Hematopoietic multipotent progenitor cell treated with erythropoietin and hydrocortisone succinate and interleukin-3 and kit ligand, for 17 days (in vitro differentiated cells): ENCODE measurements at regions not wholly inside any gene's neighbourhood (a gene's known extent, or its start where the extent isn't known, plus 50 kb on each side); places are given as distances from the start of the nearest gene placed in this dataset.
"Not testable (repeated sequence)": the region's sequence is repeated elsewhere in the genome, so short reads cannot be mapped to it uniquely, and the experiment has no call there.

Experiments
- DNase-seq: peaks from one replicate; pipeline ENCODE4 v3.0.0-alpha.2; 2015; ENCODE audit warnings: low spot score

DNA sequence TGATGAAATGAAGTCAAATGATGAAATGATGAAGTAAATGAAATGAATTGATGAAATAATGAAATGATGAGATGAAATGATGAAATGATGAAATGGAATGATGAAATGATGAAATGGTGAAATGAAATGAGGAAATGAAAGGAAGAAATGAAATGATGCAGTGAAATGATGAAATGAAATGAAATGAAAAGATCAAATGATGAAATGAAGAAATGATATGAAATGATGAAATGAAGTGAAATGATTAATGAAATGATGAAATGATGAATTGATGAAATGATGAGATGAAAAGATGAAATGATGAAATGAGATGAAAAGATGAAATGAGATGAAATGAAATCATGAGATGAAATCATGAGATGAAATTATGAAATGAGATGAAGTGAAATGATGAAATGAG, 139.2 kb upstream of the ERV3-1 start:
- not testable (repeated sequence) for DNase-seq

- DNase-seq, result not testable (repeated sequence)
These were observed 138.5 kb upstream of the ERV3-1 start for GRCh38 chr7:65145008-65145407.

GRCh38 chr7:65144557-65144956, 138.1 kb upstream of the ERV3-1 start:
- DNase-seq, result not testable (repeated sequence)

- not testable (repeated sequence) for DNase-seq
These were observed 137.6 kb upstream of the ERV3-1 start for GRCh38 chr7:65144119-65144518.

GRCh38 chr7:65141894-65142293, 135.4 kb upstream of the ERV3-1 start:
- DNase-seq, result not testable (repeated sequence)

- DNase-seq, result not testable (repeated sequence)
These were observed 134.9 kb upstream of the ERV3-1 start for GRCh38 chr7:65141405-65141778.

DNA sequence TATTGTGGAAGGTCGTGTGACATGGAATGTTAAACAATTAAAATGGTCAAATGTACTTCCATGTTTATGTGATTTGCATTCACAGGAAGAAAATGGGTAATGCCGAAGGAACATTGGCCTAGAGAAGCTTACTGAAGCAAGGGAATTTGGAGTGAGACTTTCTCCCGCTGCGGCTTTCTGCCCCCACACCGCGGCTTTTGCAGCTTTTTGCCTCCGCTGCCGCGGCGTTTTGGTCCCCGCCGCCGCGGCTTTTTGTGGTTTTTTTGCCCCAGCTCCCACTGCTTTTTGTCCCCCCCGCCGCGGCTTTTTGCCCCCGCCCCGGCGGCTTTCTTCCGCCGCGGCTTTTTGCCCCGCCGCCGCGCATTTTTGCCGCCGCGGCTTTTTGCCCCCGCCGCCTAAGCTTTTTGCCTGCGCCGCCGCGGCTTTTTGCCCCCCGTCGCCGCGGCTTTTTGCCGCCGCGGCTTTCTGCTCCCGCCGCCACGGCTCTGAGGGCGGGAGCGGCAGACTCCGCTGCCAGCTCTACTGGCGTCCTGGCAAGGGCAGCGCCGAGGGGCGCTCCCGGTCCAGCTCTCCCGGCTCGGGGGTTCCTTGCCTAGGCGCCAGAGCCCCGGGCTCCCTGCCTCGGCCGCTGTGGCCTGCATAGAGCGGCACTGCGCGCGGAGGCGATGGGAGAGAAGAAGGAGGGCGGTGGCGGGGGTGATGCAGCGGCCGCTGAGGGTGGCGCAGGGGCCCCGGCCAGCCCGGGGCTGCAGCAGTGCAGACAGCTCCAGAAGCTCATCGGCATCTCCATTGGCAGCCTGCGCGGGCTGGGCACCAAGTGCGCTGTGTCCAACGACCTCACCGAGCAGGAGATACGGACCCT, 134.3 kb upstream of the ERV3-1 start:
- DNase-seq, result not testable (repeated sequence)

DNA sequence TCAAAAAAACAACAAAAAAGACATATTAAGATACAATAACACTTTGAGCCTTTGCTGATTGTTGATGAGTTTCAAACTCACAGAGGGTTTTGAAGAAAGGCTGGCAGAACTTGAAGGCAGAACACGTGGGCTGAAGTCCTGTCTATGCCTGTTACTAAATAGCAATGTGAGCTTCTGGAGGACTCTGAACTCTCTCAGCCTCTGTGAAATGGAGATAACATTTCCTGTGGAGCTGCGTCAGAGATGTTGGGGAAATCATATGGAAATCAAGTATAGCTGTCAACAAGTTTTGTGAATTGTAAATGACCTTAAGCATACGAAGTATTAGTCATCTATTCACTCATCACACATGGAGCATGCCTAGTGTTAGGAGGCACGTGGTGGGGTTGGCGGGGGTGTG, 130.4 kb upstream of the ERV3-1 start:
- not testable (repeated sequence) for DNase-seq

DNA sequence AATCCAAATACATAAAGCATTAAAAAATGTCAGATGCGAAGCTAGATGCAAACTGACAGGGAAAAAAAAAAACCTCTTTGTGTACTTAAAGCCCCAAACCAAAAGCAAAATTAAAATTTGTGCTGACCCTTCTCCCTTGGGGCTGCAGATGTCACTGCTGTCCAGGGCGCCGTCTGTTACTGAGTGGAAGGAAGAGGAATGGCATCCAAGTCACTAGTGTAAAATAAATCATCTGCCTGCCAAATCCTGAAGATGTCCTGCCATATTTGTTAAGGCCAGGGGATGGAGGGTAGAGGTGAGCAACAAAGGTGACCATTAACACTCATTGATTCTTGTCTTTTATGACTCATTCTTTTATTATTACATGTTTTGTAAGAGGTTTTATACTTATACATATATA, 126.6 kb upstream of the ERV3-1 start:
- DNase-seq, result not testable (repeated sequence)

GRCh38 chr7:65132256-65132655, 125.8 kb upstream of the ERV3-1 start:
- DNase-seq, result not testable (repeated sequence)

GRCh38 chr7:65127364-65127763, 120.9 kb upstream of the ERV3-1 start:
- not testable (repeated sequence) for DNase-seq

DNA sequence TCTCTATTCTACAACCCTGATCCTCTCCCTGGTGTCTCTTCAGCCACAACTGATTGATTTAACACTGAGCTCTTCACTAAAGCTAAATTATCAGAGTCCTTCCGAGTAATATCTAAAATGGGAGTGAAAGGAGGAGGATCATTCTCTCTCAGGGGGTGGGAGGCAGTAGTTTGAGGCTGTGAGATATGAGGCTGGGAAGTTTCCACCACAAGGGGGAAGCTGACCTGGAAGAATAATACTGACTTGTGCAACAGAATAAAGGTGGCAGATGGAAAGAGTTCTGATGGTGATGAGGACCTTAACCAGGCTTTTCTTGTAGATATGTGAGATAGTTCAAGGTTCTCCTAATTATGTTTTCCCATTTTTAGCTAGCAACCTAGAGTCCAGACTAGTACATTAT, 118.1 kb upstream of the ERV3-1 start:
- not testable (repeated sequence) for DNase-seq

DNA sequence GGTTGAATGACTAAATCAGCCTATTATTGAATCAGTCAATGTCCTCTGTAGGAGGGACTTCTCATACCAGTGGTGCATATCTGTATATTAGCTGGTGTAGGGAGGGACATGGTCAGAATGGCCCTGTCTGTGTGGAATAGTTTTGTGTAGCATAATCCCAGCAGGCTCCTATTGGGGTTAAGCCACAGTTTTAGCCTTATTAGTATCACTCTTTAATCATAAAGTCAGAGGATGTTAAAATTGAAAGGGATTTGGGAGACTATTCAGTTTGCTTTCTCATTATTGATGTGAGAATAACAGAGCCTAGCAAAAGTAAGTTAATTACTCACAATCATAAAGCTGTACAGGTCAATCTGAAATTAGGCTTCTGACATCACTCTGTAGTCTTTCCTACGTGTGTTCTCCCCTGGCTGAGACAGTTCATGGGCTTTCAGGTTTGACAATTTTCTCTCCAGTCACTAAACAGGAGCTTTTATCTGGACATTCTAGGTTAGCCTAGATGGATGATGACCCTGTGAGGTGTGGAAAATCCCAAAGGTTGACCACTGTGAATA, 99.2 kb upstream of the ERV3-1 start:
- DNase-seq, result not testable (repeated sequence)

DNA sequence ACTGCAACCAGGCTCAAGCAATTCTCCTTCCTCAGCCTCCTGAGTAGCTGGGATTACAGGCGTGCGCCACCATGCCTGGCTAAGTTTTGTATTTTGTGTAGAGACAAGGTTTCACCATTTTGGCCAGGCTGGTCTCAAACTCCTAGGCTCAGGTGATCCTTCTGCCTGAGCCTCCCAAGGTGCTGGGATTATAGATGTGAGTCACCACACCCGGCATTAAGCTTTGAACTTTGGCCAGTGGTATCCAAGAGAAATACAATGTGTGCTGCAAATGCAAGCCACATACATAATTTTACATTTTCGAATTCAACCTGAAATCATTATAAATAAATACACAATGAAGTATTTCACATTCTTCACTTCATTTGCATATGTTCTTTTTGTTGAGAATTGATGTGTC, 94.0 kb upstream of the ERV3-1 start:
- DNase-seq, result not testable (repeated sequence)

- DNase-seq, result not testable (repeated sequence)
These were observed 75.2 kb upstream of the ERV3-1 start for GRCh38 chr7:65081669-65082055.

DNA sequence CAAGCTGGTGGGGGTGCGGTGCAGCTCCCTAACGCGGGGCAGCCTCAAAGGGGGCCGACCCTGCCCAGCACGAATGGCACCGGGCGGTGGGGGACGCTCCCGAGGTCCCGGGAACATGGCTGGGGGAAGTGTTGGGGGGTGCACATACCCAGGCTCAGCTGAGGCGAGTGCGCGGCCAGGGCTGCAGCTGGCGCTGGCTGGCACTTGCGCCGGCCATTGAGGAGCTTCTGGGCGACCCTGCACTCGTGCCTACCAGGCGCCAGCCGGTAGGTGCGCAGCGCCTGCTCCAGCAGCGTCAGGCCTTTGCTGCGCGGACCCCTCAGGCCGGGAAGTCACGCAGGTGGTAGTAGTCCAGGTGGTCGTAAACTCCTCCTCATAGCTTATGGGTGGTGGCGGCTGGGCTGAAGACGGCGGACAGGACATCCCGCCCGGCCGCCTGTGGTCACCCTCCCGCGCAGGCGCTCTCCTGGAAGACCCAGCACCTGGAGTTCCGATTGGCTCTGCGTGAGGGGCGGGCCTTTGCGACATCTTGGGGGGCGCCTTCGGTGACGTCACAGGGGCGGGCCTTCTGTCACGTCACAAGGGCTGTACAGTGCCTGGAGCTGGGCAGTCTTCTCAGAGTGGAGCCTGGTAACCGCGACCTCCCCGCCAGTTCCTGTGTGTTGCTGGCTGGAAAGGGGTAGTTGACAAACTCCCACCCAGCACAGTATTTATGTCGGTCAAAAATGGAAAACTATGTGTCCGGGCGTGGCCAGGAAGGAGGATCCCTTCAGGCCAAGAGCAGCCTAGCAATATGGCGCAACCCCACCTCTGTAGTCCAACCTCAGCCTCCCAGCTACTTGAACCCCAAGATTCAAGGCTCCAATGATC, 74.5 kb upstream of the ERV3-1 start:
- peak; percentile 84 for DNase-seq

- not testable (repeated sequence) for DNase-seq
These were observed 68.5 kb upstream of the ERV3-1 start for GRCh38 chr7:65074959-65075358.

- DNase-seq, result not testable (repeated sequence)
These were observed 66.7 kb upstream of the ERV3-1 start for GRCh38 chr7:65073160-65073559.

DNA sequence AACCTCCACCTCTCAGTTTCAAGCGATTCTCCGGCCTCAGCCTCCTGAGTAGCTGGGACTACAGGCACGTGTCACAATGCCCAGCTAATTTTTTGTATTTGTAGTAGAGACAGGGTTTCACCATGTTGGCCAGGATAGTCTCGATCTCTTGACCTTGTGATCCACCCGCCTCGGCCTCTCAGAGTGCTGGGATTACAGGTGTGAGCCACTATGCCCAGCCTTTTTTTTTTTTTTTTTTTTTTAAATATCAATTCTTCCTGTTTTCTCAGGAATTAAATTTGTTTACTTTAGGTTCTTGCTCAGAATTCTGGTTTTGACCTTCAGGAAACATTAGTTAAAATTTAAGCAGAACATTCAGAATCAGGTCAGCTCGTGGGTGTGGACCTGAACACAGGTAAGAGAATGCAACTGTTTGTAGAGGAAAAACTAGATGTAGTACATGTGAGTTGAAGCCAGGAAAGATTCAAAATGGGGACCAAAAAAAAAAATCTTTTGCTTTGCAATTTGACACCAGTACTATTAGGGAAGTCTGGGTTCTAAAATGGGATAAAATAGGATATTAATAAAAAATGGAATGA, 65.5 kb upstream of the ERV3-1 start:
- not testable (repeated sequence) for DNase-seq

DNA sequence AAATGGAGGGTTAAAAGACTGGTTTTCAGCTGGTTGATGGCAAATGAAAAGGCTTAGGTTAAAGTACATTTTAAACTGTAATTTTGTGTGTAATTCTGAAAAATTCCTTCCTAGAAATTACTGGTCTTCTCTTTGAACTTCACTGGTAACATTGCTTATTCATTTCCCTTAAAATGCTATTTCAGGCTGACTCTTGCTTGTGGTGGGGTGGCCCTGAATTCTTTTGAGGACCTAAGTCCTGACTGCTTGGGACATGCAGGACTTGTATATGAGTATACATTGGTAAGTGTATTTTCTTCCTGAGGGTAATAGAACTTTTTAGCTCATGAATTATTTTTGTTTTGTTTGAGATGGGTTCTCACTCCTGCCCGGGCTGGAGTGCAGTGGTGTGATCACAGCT, 63.0 kb upstream of the ERV3-1 start:
- DNase-seq, result not testable (repeated sequence)

DNA sequence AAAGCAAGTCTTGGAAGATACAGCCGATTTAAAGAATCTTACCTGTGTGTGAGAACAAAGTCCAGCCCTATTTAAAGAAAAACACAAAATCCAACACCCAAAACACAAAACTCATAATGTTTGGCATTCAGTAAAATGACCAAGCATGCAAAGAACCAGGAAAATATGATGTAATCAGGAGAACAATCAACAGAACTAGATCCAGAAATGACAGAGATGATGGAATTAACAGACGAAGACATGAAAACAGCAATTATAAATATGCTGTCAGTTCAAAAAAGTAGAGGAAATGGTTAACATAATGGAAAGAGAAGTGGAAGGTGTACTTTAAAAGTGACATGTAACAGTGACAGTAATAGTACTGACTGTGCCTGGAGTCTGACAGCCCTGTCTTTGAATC, 56.1 kb upstream of the ERV3-1 start:
- not testable (repeated sequence) for DNase-seq

DNA sequence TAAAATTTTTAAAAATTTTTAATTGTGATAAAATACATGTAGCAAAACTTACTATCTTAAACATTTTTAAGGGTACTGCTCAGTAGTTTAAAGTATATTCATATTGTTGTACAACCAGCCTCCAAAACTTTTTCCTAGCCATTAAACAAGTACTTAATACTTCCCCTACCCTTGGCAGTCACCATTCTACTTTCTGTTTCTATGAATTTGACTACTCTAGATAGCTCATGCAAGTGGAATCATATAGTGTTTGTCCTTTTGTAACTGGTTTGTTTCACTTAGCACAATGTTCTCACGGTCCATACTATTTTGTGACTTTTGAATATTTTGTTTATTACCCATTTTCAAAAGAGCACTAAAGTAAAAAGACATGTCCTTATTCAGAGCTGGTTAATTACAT, 52.8 kb upstream of the ERV3-1 start:
- DNase-seq, result not testable (repeated sequence)
